ENCODE measurements at regions not wholly inside any gene's neighbourhood (a gene's known extent, or its start where the extent isn't known, plus 50 kb on each side); places are given as distances from the start of the nearest gene placed in this dataset.

GRCh38 chr1:93801471-93801870 is 77.5 kb downstream of the DNTTIP2 start:
- TF ChIP-seq CTCF (IDR thresholded peaks at IDR 0.05) (no peak), POLR2A (IDR thresholded peaks at IDR 0.05) (no peak)

All from testis (tissue), 2 donors.